ENCODE measurements at regions not wholly inside any gene's neighbourhood (a gene's known extent, or its start where the extent isn't known, plus 50 kb on each side); places are given as distances from the start of the nearest gene placed in this dataset.

DNA sequence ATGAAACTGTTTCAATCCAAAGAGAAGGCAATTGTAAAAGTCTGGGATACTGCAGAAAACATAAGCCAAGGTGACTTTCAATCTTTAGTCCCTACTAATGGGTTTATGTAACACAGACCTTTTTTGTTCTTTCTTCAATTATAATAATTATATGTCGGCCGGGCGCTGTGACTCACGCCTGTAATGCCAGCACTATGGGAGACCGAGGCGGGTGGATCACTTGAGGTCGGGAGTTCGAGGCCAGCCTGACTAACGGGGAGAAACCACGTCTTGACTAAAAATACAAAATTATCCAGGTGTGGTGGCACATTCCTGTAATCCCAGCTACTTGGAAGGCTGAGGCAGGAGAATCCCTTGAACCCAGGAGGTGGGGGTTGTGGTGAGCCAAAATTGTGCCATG lies 489.8 kb upstream of the CTSO start:
- Histone ChIP-seq H3K36me3 (ENCODE audit: control insufficient read depth, insufficient read depth, low read length) (no peaks in the 10 kb centered on the region), H3K4me3 (ENCODE audit: low read length) (no peak overlapping the region), H3K9ac (ENCODE audit: extremely low read depth, low read length, poor library complexity, severe bottlenecking) (no peak overlapping the region), H3K27ac (ENCODE audit: low read depth, low read length) (no peak overlapping the region), H3K27me3 (ENCODE audit: control insufficient read depth, insufficient read depth, low read length, poor library complexity, severe bottlenecking) (no peaks in the 10 kb centered on the region), H3K9me3 (ENCODE audit: control insufficient read depth, low read length) (no peaks in the 10 kb centered on the region), H3K4me1 (ENCODE audit: control insufficient read depth, insufficient read depth, low read length) (no peaks in the 10 kb centered on the region)
- H3K27ac Mint-ChIP-seq: no peak overlapping the region
- no peaks in the 10 kb centered on the region for H3K27me3 Mint-ChIP-seq (ENCODE audit: insufficient read depth)
- H3K36me3 Mint-ChIP-seq (ENCODE audit: low read depth): no peaks in the 10 kb centered on the region
- H3K4me3 Mint-ChIP-seq: no peak overlapping the region
- 97 to 100% methylated on average over 8 to 10 of the region's 10 CpGs for WGBS, 2 experiments (ENCODE audit: insufficient coverage in 1 of 2, insufficient read length in 1 of 2)
- no peak for DNase-seq
- TF ChIP-seq, protein P1, sequence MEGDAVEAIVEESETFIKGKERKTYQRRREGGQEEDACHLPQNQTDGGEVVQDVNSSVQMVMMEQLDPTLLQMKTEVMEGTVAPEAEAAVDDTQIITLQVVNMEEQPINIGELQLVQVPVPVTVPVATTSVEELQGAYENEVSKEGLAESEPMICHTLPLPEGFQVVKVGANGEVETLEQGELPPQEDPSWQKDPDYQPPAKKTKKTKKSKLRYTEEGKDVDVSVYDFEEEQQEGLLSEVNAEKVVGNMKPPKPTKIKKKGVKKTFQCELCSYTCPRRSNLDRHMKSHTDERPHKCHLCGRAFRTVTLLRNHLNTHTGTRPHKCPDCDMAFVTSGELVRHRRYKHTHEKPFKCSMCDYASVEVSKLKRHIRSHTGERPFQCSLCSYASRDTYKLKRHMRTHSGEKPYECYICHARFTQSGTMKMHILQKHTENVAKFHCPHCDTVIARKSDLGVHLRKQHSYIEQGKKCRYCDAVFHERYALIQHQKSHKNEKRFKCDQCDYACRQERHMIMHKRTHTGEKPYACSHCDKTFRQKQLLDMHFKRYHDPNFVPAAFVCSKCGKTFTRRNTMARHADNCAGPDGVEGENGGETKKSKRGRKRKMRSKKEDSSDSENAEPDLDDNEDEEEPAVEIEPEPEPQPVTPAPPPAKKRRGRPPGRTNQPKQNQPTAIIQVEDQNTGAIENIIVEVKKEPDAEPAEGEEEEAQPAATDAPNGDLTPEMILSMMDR (conservative IDR thresholded peaks at IDR 0.05): no peak
- peaks cover 7% of the 10 kb centered on the region for H3K4me1 Mint-ChIP-seq
- no peaks in the 10 kb centered on the region for H3K9me3 Mint-ChIP-seq

DNA sequence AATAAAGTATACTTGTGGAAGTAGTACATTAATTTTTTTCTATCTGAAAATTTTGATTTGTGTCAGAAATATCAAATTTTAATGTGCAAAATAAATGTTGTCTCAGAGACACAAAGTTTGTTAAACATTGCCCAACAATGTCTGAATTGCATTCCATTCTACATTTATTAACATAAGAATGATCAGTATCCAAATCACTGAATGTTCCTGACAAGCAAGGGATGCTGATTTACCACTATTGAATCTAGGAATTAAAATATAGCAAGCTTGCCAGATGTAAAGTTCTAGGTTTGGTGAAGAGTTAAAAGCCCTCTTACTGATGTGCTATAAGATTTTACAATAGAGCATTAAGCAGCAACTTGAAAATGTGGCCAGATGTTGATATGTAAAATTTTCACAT lies 489.2 kb upstream of the CTSO start:
- no peak for DNase-seq
- H3K4me1 ChIP-seq (ENCODE audit: control insufficient read depth, insufficient read depth, low read length): no peaks in the 10 kb centered on the region
- TF ChIP-seq, protein P1 (conservative IDR thresholded peaks at IDR 0.05): no peak
- H3K9ac ChIP-seq (ENCODE audit: extremely low read depth, low read length, poor library complexity, severe bottlenecking): no peak overlapping the region
- Mint-ChIP-seq H3K27me3 (ENCODE audit: insufficient read depth) (no peaks in the 10 kb centered on the region), H3K4me1 (peaks cover 7% of the 10 kb centered on the region), H3K27ac (no peak overlapping the region), H3K4me3 (no peak overlapping the region), H3K9me3 (no peaks in the 10 kb centered on the region), H3K36me3 (ENCODE audit: low read depth) (no peaks in the 10 kb centered on the region)
- no peaks in the 10 kb centered on the region for H3K9me3 ChIP-seq (ENCODE audit: control insufficient read depth, low read length)
- H3K27me3 ChIP-seq (ENCODE audit: control insufficient read depth, insufficient read depth, low read length, poor library complexity, severe bottlenecking): no peaks in the 10 kb centered on the region
- no peak overlapping the region for H3K4me3 ChIP-seq (ENCODE audit: low read length)
- H3K36me3 ChIP-seq (ENCODE audit: control insufficient read depth, insufficient read depth, low read length): no peaks in the 10 kb centered on the region
- no peak overlapping the region for H3K27ac ChIP-seq (ENCODE audit: low read depth, low read length)

DNA sequence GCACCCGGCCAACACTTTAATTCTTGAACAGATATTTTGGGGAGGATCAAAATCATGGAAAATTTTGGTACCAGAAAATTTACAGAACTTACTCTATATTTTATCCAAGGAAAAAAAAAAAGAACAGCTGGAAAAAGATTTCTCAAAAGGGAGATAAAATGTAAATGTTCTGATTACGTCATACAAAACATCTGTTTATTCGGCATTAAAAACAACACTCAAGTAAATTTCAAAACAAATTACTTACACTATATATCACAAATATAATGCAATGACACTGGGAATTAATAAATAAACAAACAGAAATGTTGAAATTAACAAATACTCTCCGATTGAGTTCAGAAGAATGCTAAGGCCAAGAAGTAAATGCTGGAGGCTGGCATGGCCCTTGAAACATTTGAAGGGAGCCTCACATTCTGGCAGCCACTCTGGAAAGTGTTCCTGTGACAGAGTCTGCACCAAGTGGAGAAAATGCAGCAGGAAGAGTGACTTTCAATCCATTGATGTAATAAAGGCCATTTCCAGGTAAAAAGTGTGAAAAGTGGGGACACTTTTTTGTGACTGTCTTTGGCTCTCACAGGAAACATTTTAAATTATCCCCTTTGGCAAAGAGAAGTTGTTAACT lies 486.0 kb upstream of the CTSO start:
- Histone ChIP-seq H3K4me1 (ENCODE audit: control insufficient read depth, insufficient read depth, low read length) (no peaks in the 10 kb centered on the region), H3K27ac (ENCODE audit: low read depth, low read length) (no peak overlapping the region), H3K9ac (ENCODE audit: extremely low read depth, low read length, poor library complexity, severe bottlenecking) (no peak overlapping the region), H3K27me3 (ENCODE audit: control insufficient read depth, insufficient read depth, low read length, poor library complexity, severe bottlenecking) (no peaks in the 10 kb centered on the region), H3K36me3 (ENCODE audit: control insufficient read depth, insufficient read depth, low read length) (no peaks in the 10 kb centered on the region), H3K4me3 (ENCODE audit: low read length) (no peak overlapping the region), H3K9me3 (ENCODE audit: control insufficient read depth, low read length) (no peaks in the 10 kb centered on the region)
- no peak for DNase-seq
- Mint-ChIP-seq H3K4me3 (no peak overlapping the region), H3K4me1 (peaks cover 7% of the 10 kb centered on the region), H3K36me3 (ENCODE audit: low read depth) (no peaks in the 10 kb centered on the region), H3K27ac (no peak overlapping the region), H3K27me3 (ENCODE audit: insufficient read depth) (no peaks in the 10 kb centered on the region), H3K9me3 (no peaks in the 10 kb centered on the region)
- 93% methylated on average over 4 of the region's 4 CpGs; no CpG with 5 or more reads in 1 of the 2 experiments for WGBS, 2 experiments (ENCODE audit: insufficient coverage in 1 of 2, insufficient read length in 1 of 2)
- TF ChIP-seq, protein P1 (conservative IDR thresholded peaks at IDR 0.05): no peak
